Pancreas (tissue), 10 donors: ENCODE measurements at regions not wholly inside any gene's neighbourhood (a gene's known extent, or its start where the extent isn't known, plus 50 kb on each side); places are given as distances from the start of the nearest gene placed in this dataset.
"Not testable (repeated sequence)": the region's sequence is repeated elsewhere in the genome, so short reads cannot be mapped to it uniquely, and the experiment has no call there.

ENCODE experiments used
- ATAC-seq, 4 donors: fragments of 200-7000 bp; cut with Tn5 transposase; one replicate each; pipeline versions ENCODE4 v1.8.0 to v1.9.1; 2020; ENCODE audit warnings: mild to moderate bottlenecking in 4 of 4, moderate library complexity in 4 of 4
- DNase-seq, 6 donors: peaks; one replicate each; pipeline ENCODE4 v3.0.0-alpha.2; 2020
- FAIRE-seq: peaks from 2 replicates; lab custom pipeline; 2012; peaks lifted over from hg19 to GRCh38; lab: Jason Lieb, UNC
- H3K27ac ChIP-seq, 4 donors: fragments of 200-600 bp; sonication (generic); 1 replicate in 3 of 4; 2 replicates in 1 of 4; pipeline versions ENCODE4 v1.5.0 to v1.8.0; 2020
- H3K27me3 ChIP-seq, 4 donors: fragments of 200-600 bp; one replicate each; pipeline ENCODE4 v1.8.0; 2021
- H3K36me3 ChIP-seq, 3 donors: fragments of 200-600 bp; sonication (generic) in 1 of 3; one replicate each; pipeline versions ENCODE4 v1.5.0 to v1.8.0; 2020 to 2021
- H3K4me1 ChIP-seq, 3 donors: fragments of 200-600 bp; one replicate each; pipeline ENCODE4 v1.8.0; 2021
- H3K4me3 ChIP-seq, 4 donors: fragments of 200-600 bp; sonication (generic) in 2 of 4; one replicate each; pipeline versions ENCODE4 v1.5.0 to v1.8.0; 2020 to 2021
- H3K9me3 ChIP-seq, 4 donors: fragments of 200-600 bp; one replicate each; pipeline ENCODE4 v1.8.0; 2021
- CTCF ChIP-seq, 4 donors: fragments of 200-600 bp; sonication (generic) in 3 of 4; IDR thresholded peaks; one replicate each; pipeline versions ENCODE4 v1.5.0 to v1.8.0; 2021; ENCODE audit warnings: antibody characterized with exemption in 4 of 4
- WGBS, 2 donors: extraction: QIAGEN DNeasy Blood & Tissue Kit; methylation state at CpG; one replicate each; pipeline ENCODE4 v1.1.7; 2013; 5-methylcytosine and 5-hydroxymethylcytosine counted together
- intact Hi-C, 3 donors: fragments of 100-400 bp; cut with DNase I; formaldehyde crosslinking; loops; one replicate each; pipeline versions ENCODE4 v1.11.1 to v1.14.2; 2022
- donor health status: healthy with polysubstance abuse.
- donor health status: DM: no; HTN: no; CAD: no; lungs with moderate emphysema.
- donor health status: DM: no; HTN: no; CAD: no.
- donor health status: control.
- donor health status: control.
- donor health status: Bipolar disorder and iron deficiency.
- donor health status: DM: yes; HTN: yes; CAD: no.
- donor health status: DM: no; HTN: no; CAD: no.
- donor health status: DM: no; HTN: no; CAD: no.
- donor health status: DM: yes; HTN: yes; CAD: no.

- DNase-seq (no peak), FAIRE-seq (no peak), ATAC-seq (no peak)
- H3K4me3 ChIP-seq = no peak overlapping the region
- H3K36me3 ChIP-seq = no peaks in the 10 kb centered on the region
- 60 to 76% methylated on average over 8 of the region's 8 CpGs for WGBS, 2 donors
- no peaks in the 10 kb centered on the region for H3K27me3 ChIP-seq
- intact Hi-C loops = no loop called here
- no peak overlapping the region for H3K27ac ChIP-seq
- TF ChIP-seq CTCF (IDR thresholded peaks at IDR 0.05) = no peak
- no peaks in the 10 kb centered on the region for H3K9me3 ChIP-seq
- H3K4me1 ChIP-seq = no peaks in the 10 kb centered on the region
Measured at GRCh38 chr17:51428668-51429495, 168.5 kb downstream of the UTP18 start.

DNA sequence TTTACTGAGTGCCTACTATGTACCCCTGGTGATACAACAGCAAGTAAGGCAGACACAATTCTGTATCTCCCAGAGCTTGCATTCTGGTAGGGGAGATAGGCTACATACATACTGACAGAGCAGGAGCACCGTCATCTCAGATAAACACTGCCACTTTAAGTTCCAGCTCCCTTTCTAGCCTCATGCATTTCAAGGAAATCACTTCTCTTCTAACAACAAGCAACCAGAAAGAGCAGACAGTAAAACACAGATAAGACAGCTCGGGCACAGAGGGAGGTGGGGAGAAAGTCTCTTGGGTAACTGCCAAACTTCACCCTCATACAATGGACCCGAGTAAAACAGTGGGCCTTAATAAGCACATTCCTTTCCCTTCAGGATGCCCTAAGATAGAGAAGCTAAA is 169.6 kb downstream of the UTP18 start:
- H3K4me3 ChIP-seq, H3K36me3 ChIP-seq, intact Hi-C loops, DNase-seq, H3K27me3 ChIP-seq, H3K27ac ChIP-seq, H3K4me1 ChIP-seq, FAIRE-seq, H3K9me3 ChIP-seq, ATAC-seq: not testable (repeated sequence)
- 44 to 56% methylated on average over 3 of the region's 3 CpGs for WGBS, 2 donors

GRCh38 chr17:51430591-51430990 is 170.2 kb downstream of the UTP18 start:
- no peaks in the 10 kb centered on the region for H3K4me1 ChIP-seq
- H3K4me3 ChIP-seq = no peak overlapping the region
- ATAC-seq (no peak), DNase-seq (no peak), FAIRE-seq (no peak)
- no peaks in the 10 kb centered on the region for H3K36me3 ChIP-seq
- H3K27me3 ChIP-seq = no peaks in the 10 kb centered on the region
- 87 to 92% methylated on average over 5 of the region's 5 CpGs for WGBS, 2 donors
- intact Hi-C loops = no loop called here
- TF ChIP-seq CTCF (IDR thresholded peaks at IDR 0.05) = no peak
- H3K9me3 ChIP-seq = no peaks in the 10 kb centered on the region
- no peak overlapping the region for H3K27ac ChIP-seq

DNA sequence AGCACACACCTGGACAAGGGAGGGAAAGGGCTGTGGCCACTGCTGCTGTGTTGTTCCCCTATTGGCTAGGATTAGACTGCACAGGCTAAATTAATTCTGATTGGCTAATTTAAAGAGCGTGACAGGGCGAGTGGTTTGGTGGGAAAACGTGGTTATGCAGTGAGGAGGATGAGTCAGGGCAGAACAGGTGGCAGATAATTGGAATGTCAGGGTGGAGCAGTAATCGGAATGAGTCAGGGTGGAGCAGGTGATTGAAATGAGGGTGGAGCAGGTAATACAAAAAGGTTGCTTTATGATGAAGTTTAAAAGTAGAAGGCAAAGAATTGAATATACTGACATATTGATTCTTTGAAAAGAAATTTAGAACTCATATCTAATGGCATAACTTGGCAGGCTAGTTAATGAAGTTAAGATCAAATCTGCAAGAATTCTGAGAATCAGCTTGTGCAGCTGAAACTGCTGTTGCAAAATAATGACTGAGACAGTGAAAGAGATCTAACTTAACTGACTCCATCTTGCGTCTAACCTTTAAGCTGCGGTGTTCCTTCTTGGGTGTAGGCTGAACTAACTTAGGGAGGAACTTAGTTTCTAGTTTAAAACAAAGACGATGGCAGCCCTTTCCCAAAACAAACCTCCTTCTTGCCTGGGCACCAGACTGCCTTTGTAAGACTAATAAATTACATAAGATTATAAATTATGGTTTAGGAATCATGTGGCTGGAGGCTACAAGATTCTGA is 174.3 kb downstream of the UTP18 start:
- FAIRE-seq = no peak
- H3K4me1 ChIP-seq = no peaks in the 10 kb centered on the region
- ATAC-seq = no peak

DNA sequence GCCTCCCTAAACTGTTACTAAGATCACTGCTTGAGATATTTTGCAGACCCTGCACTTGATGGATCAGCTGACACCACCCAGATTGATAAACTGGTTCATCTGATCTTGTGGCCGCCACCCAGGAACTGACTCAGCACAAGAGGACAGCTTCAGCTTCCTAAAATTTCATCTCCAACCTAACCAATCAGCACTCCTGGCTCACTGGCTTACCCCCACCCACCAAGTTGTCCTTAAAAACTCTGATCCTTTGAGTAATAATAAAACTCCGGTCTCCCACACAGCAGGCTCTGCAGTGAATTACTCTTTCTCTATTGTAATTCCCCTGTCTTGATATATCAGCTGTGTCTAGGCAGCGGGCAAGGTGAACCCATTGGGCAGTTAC is 174.8 kb downstream of the UTP18 start:
- WGBS, 2 donors = 31 to 65% methylated on average over 3 of the region's 3 CpGs
- no peaks in the 10 kb centered on the region for H3K36me3 ChIP-seq
- ATAC-seq (no peak), FAIRE-seq (no peak), DNase-seq (no peak)
- no peaks in the 10 kb centered on the region for H3K4me1 ChIP-seq
- no peak overlapping the region for H3K27ac ChIP-seq
- H3K4me3 ChIP-seq = no peak overlapping the region
- intact Hi-C loops = no loop called here
- TF ChIP-seq CTCF (IDR thresholded peaks at IDR 0.05) = no peak
- H3K9me3 ChIP-seq = no peaks in the 10 kb centered on the region
- H3K27me3 ChIP-seq = peaks cover 0 to 8% (median 0%) of the 10 kb centered on the region in 4 donors

More for the DNA sequence above, 174.3 kb downstream of the UTP18 start:
- no peaks in the 10 kb centered on the region for H3K36me3 ChIP-seq
- 59 to 68% methylated on average over 7 of the region's 7 CpGs for WGBS, 2 donors
- no peak overlapping the region for H3K27ac ChIP-seq
- intact Hi-C loops = no loop called here
- no peak for TF ChIP-seq CTCF (IDR thresholded peaks at IDR 0.05)
- peaks cover 0 to 8% (median 0%) of the 10 kb centered on the region in 4 donors for H3K27me3 ChIP-seq
- no peak overlapping the region for H3K4me3 ChIP-seq
- no peak for DNase-seq
- H3K9me3 ChIP-seq = no peaks in the 10 kb centered on the region
